MM.1S (cell line): ENCODE measurements at regions not wholly inside any gene's neighbourhood (a gene's known extent, or its start where the extent isn't known, plus 50 kb on each side); places are given as distances from the start of the nearest gene placed in this dataset.
"Not testable (repeated sequence)": the region's sequence is repeated elsewhere in the genome, so short reads cannot be mapped to it uniquely, and the experiment has no call there.

Experiments
- EZH2 ChIP-seq: fragments of 300-600 bp; sonication (generic); optimal IDR thresholded peaks from 2 replicates; pipeline ENCODE3; 2017; ENCODE audit warnings: low read depth, mild to moderate bottlenecking, antibody characterized with exemption, low read length, mixed read lengths
- TF ChIP-seq, protein P1 (sequence below): fragments of 300-600 bp; sonication (generic); IDR thresholded peaks from 2 replicates; pipeline ENCODE4 v1.5.1; 2016; ENCODE audit warnings: antibody characterized with exemption, low read length, mixed read lengths

DNA sequence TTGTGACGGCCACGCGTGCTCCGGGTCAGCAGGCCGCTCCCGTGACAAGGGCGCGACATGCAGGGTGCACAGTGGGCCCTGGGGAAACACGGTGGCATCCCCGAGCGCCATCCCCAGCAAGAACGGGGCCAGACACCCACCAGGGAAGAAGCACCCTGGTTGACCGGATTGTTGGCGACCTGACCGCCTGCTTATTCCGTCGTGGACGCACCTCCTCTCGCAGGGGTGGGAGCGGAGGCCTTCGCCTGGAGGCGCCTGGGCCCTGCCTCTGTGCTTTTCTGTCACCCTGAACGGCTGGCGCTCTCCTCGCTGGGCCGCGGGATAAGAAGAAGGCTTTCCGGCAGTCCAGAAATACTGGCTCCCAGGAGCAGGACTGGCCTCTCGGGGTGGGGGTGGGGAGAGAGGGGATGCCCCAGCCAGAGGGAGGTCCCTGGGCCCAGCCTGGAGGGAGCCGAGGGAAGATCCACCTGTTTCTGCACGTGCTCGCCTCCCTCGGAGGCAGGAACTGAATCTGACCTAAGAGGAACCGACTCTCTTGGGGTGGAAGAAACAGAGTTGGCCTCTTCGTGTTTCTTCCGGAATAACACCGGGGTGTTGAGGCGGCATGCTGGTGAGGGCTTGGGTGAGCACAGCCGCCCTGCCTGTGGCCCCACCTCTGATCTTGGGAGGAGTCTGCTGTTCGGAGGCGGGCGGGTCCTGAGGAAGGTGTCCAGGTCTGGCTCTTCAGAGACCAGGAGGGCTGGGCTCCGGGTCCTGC lies 4394.2 kb upstream of the TPTE start:
- TF ChIP-seq, protein P1, sequence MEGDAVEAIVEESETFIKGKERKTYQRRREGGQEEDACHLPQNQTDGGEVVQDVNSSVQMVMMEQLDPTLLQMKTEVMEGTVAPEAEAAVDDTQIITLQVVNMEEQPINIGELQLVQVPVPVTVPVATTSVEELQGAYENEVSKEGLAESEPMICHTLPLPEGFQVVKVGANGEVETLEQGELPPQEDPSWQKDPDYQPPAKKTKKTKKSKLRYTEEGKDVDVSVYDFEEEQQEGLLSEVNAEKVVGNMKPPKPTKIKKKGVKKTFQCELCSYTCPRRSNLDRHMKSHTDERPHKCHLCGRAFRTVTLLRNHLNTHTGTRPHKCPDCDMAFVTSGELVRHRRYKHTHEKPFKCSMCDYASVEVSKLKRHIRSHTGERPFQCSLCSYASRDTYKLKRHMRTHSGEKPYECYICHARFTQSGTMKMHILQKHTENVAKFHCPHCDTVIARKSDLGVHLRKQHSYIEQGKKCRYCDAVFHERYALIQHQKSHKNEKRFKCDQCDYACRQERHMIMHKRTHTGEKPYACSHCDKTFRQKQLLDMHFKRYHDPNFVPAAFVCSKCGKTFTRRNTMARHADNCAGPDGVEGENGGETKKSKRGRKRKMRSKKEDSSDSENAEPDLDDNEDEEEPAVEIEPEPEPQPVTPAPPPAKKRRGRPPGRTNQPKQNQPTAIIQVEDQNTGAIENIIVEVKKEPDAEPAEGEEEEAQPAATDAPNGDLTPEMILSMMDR: not testable (repeated sequence)
- not testable (repeated sequence) for TF ChIP-seq EZH2
